ENCODE measurements at regions not wholly inside any gene's neighbourhood (a gene's known extent, or its start where the extent isn't known, plus 50 kb on each side); places are given as distances from the start of the nearest gene placed in this dataset.

DNA sequence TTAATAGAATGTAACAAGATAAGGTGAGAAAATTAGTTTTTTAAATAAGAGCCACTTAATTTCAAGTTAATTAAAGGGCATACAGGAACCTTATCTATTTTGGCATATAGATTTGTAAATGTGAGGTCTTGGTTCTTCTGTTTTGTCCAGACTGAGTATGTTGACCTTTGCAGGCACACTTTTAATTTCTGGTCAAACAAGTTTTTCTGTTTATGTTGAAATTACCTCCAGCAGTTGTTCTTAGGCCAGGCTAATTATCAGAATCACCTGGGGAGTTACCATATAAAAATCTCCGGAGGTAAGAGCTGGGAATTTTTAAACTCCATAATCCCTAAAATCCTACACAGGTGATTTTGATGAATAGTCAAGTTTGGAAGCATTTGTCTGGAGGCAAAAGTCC lies 227.4 kb upstream of the ANKRD50 start:
- TF ChIP-seq SUZ12 (IDR thresholded peaks at IDR 0.05; ENCODE audit: extremely low read depth, insufficient read depth, insufficient read length) (no peak), ZNF274 (IDR thresholded peaks at IDR 0.05; ENCODE audit: low read depth, low read length) (no peak)

Data from NT2/D1 (cell line).